A673 (cell line): ENCODE measurements at regions not wholly inside any gene's neighbourhood (a gene's known extent, or its start where the extent isn't known, plus 50 kb on each side); places are given as distances from the start of the nearest gene placed in this dataset.

Experiments
- BruUV-seq: library from RNA; stranded (reverse); fragments of 400-500 nt; replicated peaks from 2 replicates; lab custom pipeline; 2021; lab: Mats Ljungman, UMichigan
- CTCF ChIA-PET: fragments of 300-600 bp; sonication (Branson Sonifier 250); formaldehyde crosslinking; loops from one replicate; lab custom pipeline; 2022; ENCODE audit warnings: antibody characterized with exemption; lab: Charles Lee
- POLR2A ChIA-PET: fragments of 300-600 bp; sonication (Branson Sonifier 250); formaldehyde crosslinking; loops from one replicate; lab custom pipeline; 2022; ENCODE audit warnings: antibody characterized with exemption; ENCODE audit not compliant: low non-redundant PET; lab: Charles Lee
- DNase-seq: peaks from one replicate; pipeline ENCODE4 v3.0.0-alpha.2; 2015; ENCODE audit warnings: low spot score
- H3K27ac ChIP-seq: fragments of 200-600 bp; sonication (generic); 2 replicates; pipeline ENCODE4 v1.5.1; 2016; ENCODE audit warnings: mixed run types, low read depth, mild to moderate bottlenecking, mixed read lengths, antibody characterized with exemption, low read length; ENCODE audit not compliant: poor library complexity, severe bottlenecking
- H3K27me3 ChIP-seq: fragments of 200-600 bp; sonication (generic); replicated peaks from 2 replicates; pipeline ENCODE4 v1.6.1; 2017; ENCODE audit warnings: mixed run types, low read depth, mild to moderate bottlenecking, mixed read lengths, antibody characterized with exemption, low read length; ENCODE audit not compliant: insufficient read depth, poor library complexity
- H3K36me3 ChIP-seq: fragments of 200-600 bp; sonication (generic); 2 replicates; pipeline ENCODE4 v1.6.1; 2016; ENCODE audit warnings: mixed run types, mild to moderate bottlenecking, mixed read lengths, antibody characterized with exemption, low read length; ENCODE audit not compliant: insufficient read depth, poor library complexity, severe bottlenecking
- H3K4me1 ChIP-seq: fragments of 200-600 bp; sonication (generic); 2 replicates; pipeline ENCODE4 v1.6.1; 2017; ENCODE audit warnings: mixed run types, mild to moderate bottlenecking, mixed read lengths, antibody characterized with exemption, low read length; ENCODE audit not compliant: insufficient read depth, poor library complexity, severe bottlenecking
- H3K4me3 ChIP-seq: fragments of 200-600 bp; sonication (generic); 2 replicates; pipeline ENCODE4 v1.5.1; 2016; ENCODE audit warnings: low read depth, mixed run types, mild to moderate bottlenecking, mixed read lengths, low read length; ENCODE audit not compliant: poor library complexity, severe bottlenecking
- H3K9me3 ChIP-seq: fragments of 200-600 bp; sonication (generic); 2 replicates; pipeline ENCODE4 v1.6.1; 2016; ENCODE audit warnings: mixed run types, low read depth, mild to moderate bottlenecking, mixed read lengths, antibody characterized with exemption, low read length; ENCODE audit not compliant: poor library complexity, severe bottlenecking
- EZH2 ChIP-seq: fragments of 200-600 bp; sonication (generic); IDR thresholded peaks from 2 replicates; pipeline ENCODE4 v1.6.1; 2017; ENCODE audit warnings: borderline replicate concordance, low read depth, mild to moderate bottlenecking, mixed read lengths, antibody characterized with exemption, low read length; ENCODE audit not compliant: poor library complexity, severe bottlenecking
- intact Hi-C: fragments of 100-400 bp; cut with micrococcal nuclease; formaldehyde crosslinking; loops from one replicate; pipeline ENCODE4 v1.10.0; 2022; ENCODE audit not compliant: unreplicated experiment
- TF ChIP-seq, protein P1 (sequence below): fragments of 300-800, 200-600 bp; sonication (generic); conservative IDR thresholded peaks from 2 replicates; pipeline ENCODE4 v1.5.1; 2017; ENCODE audit warnings: low read depth, mild to moderate bottlenecking, antibody characterized with exemption, low read length, moderate library complexity, mixed read lengths

- Histone ChIP-seq H3K4me3 (no peak overlapping the region), H3K9me3 (no peaks in the 10 kb centered on the region), H3K27ac (no peak overlapping the region), H3K27me3 (no peaks in the 10 kb centered on the region), H3K4me1 (no peaks in the 10 kb centered on the region), H3K36me3 (no peaks in the 10 kb centered on the region)
- intact Hi-C loops = no loop called here
- TF ChIP-seq, protein P1, sequence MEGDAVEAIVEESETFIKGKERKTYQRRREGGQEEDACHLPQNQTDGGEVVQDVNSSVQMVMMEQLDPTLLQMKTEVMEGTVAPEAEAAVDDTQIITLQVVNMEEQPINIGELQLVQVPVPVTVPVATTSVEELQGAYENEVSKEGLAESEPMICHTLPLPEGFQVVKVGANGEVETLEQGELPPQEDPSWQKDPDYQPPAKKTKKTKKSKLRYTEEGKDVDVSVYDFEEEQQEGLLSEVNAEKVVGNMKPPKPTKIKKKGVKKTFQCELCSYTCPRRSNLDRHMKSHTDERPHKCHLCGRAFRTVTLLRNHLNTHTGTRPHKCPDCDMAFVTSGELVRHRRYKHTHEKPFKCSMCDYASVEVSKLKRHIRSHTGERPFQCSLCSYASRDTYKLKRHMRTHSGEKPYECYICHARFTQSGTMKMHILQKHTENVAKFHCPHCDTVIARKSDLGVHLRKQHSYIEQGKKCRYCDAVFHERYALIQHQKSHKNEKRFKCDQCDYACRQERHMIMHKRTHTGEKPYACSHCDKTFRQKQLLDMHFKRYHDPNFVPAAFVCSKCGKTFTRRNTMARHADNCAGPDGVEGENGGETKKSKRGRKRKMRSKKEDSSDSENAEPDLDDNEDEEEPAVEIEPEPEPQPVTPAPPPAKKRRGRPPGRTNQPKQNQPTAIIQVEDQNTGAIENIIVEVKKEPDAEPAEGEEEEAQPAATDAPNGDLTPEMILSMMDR = no peak
- no peak for TF ChIP-seq EZH2
- CTCF ChIA-PET = no interaction called here
- no TSS peak for BruUV-seq
- no peak for DNase-seq
- POLR2A ChIA-PET = no interaction called here
Observed at GRCh38 chr16:60792437-60792836, 1243.8 kb downstream of the CDH8 start.

GRCh38 chr16:60788631-60789030, 1247.6 kb downstream of the CDH8 start:
- TF ChIP-seq, protein P1 = no peak
- TF ChIP-seq EZH2 = no peak
- no peaks in the 10 kb centered on the region for H3K36me3 ChIP-seq
- H3K4me1 ChIP-seq = no peaks in the 10 kb centered on the region
- H3K27ac ChIP-seq = no peak overlapping the region
- ChIA-PET CTCF (no interaction called here), POLR2A (no interaction called here)
- no peak for DNase-seq
- H3K27me3 ChIP-seq = no peaks in the 10 kb centered on the region
- no peaks in the 10 kb centered on the region for H3K9me3 ChIP-seq
- intact Hi-C loops = no loop called here
- no peak overlapping the region for H3K4me3 ChIP-seq
- no TSS peak for BruUV-seq

DNA sequence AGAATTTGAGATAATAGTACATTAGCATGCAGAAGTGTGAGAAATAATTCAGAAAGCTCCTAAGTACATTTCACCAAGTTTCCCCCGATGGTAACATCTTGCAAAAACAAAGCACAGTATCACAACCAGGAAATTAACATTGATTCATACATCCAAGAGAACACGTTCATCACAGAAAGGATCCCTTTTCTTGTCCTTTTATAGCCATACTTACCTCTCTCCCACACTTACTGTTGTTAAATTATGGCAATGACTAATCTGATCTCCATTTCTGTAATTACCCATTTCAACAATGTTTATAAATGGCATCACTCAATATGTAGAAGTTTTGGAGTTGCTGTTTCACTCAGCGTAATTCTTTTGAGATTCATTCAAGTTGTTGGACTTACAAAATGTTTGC, 1260.0 kb downstream of the CDH8 start:
- intact Hi-C loops = no loop called here
- Histone ChIP-seq H3K36me3 (no peaks in the 10 kb centered on the region), H3K4me1 (no peaks in the 10 kb centered on the region), H3K9me3 (peaks cover 4% of the 10 kb centered on the region), H3K4me3 (no peak overlapping the region), H3K27me3 (no peaks in the 10 kb centered on the region), H3K27ac (no peak overlapping the region)
- no peak for DNase-seq
- TF ChIP-seq, protein P1 = no peak
- no peak for TF ChIP-seq EZH2
- POLR2A ChIA-PET = interaction anchor here (0.6 kb wide), 1 partner anchor 23 kb away, joined by 3 read pairs; no protein-coding TSS in a partner anchor
- CTCF ChIA-PET = no interaction called here
- no TSS peak for BruUV-seq
